ENCODE measurements at regions not wholly inside any gene's neighbourhood (a gene's known extent, or its start where the extent isn't known, plus 50 kb on each side); places are given as distances from the start of the nearest gene placed in this dataset.

DNA sequence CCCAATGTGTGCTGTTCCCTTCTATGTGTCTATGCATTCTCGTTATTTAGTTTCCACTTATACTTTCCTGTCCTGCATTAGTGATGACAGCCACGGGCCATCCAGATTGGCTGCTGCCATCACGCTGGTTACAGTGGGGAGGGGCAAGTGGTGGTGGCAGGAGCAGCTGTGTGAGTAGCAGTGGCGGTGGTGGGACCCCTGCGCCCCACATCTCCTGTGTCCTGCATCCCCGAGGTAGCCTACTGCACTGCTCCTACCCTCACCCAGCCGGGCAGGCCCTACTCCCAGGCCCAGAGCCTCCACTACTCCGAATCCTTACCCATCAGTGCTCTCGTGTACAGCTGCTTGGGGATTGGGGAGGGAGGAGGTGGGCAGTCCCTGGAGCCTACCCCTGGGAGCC is 798.7 kb upstream of the AGA start:
- no peak overlapping the region for H2AFZ ChIP-seq (ENCODE audit: low read length, unreplicated experiment)
- H3K79me2 ChIP-seq (ENCODE audit: control insufficient read depth, insufficient read depth, low read length, unreplicated experiment): no peaks in the 10 kb centered on the region
- H3K27me3 ChIP-seq (ENCODE audit: insufficient read depth, low read length): no peaks in the 10 kb centered on the region
- no peak overlapping the region for H3K27ac ChIP-seq (ENCODE audit: low read depth, low read length)
- no peak overlapping the region for H3K4me3 ChIP-seq (ENCODE audit: low read depth, low read length)
- H3K4me1 ChIP-seq (ENCODE audit: control insufficient read depth, insufficient read depth, low read length, unreplicated experiment): no peaks in the 10 kb centered on the region
- no peaks in the 10 kb centered on the region for H3K36me3 ChIP-seq (ENCODE audit: insufficient read depth, low read length)

DNA sequence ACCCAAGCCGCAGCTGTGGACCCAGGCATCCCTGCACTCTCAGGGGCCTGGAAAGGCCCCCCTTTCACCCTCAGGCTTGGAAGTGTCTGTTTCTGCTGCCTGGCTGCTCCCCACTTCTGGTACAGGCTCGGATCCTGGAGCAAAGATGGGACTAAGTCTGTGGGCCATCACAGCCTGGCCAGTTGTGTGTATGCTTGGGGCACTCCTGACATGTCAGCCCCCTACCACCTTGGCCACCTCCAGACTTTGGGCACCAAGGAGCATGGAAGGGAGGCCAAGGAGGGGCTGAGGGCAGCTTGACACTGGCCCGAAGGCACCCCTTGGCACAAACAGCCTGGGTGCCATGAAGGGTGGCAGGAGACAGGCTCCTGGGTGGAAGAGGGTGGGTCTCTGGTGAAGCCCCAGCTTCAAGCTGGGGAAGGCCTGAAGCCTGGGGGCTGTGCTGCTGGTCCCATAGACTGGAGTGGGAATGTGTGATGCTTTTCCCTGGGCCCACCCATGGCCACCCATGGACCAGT is 799.4 kb upstream of the AGA start:
- H3K4me1 ChIP-seq (ENCODE audit: control insufficient read depth, insufficient read depth, low read length, unreplicated experiment): no peaks in the 10 kb centered on the region
- no peak overlapping the region for H3K4me3 ChIP-seq (ENCODE audit: low read depth, low read length)
- H3K27me3 ChIP-seq (ENCODE audit: insufficient read depth, low read length): no peaks in the 10 kb centered on the region
- no peak overlapping the region for H3K27ac ChIP-seq (ENCODE audit: low read depth, low read length)
- H2AFZ ChIP-seq (ENCODE audit: low read length, unreplicated experiment): no peak overlapping the region
- H3K79me2 ChIP-seq (ENCODE audit: control insufficient read depth, insufficient read depth, low read length, unreplicated experiment): no peaks in the 10 kb centered on the region
- no peaks in the 10 kb centered on the region for H3K36me3 ChIP-seq (ENCODE audit: insufficient read depth, low read length)

DNA sequence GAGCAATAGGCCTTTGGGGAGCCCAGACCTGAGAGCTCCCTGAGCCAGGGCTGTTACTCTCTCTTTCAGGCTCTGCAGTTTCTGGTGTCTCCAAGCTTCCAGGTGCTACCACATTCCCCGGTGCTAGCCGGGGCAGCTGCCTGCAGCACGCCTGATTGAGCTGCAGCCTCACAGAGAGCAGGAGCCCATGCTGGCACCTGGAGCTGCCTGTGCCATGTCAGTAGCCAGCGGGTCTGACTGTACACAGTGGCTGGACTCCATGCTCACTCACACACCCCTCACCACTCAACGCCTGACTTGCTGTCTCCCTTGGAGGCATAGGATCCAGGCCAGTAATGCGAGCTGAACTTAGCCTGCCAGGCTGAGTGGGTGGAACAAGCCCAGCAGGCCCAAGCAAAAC is 800.4 kb upstream of the AGA start:
- H3K79me2 ChIP-seq (ENCODE audit: control insufficient read depth, insufficient read depth, low read length, unreplicated experiment): no peaks in the 10 kb centered on the region
- H3K4me3 ChIP-seq (ENCODE audit: low read depth, low read length): no peak overlapping the region
- H3K27me3 ChIP-seq (ENCODE audit: insufficient read depth, low read length): no peaks in the 10 kb centered on the region
- H3K27ac ChIP-seq (ENCODE audit: low read depth, low read length): no peak overlapping the region
- H2AFZ ChIP-seq (ENCODE audit: low read length, unreplicated experiment): no peak overlapping the region
- H3K4me1 ChIP-seq (ENCODE audit: control insufficient read depth, insufficient read depth, low read length, unreplicated experiment): no peaks in the 10 kb centered on the region
- H3K36me3 ChIP-seq (ENCODE audit: insufficient read depth, low read length): no peaks in the 10 kb centered on the region

DNA sequence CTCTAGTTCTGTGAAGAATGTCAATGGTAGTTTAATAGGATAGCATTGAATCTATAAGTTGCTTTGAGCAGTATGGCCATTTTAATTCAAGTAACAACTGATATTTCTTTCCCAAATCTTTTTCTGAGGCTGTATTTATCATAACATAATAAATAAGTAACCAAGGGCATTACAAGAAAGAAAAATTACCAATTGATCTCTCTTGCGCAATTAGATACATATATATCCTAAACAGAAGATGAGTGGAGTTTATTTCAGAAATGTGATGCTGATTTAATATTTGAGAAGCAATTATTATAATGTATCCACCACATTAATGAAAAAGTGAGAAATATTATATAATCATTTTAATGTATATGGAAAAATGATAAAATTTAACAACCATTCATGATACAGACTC is 802.5 kb upstream of the AGA start:
- Histone ChIP-seq H3K27me3 (ENCODE audit: insufficient read depth, low read length) (no peaks in the 10 kb centered on the region), H3K36me3 (ENCODE audit: insufficient read depth, low read length) (no peaks in the 10 kb centered on the region), H3K79me2 (ENCODE audit: control insufficient read depth, insufficient read depth, low read length, unreplicated experiment) (no peaks in the 10 kb centered on the region), H3K27ac (ENCODE audit: low read depth, low read length) (no peak overlapping the region), H3K4me3 (ENCODE audit: low read depth, low read length) (no peak overlapping the region), H3K4me1 (ENCODE audit: control insufficient read depth, insufficient read depth, low read length, unreplicated experiment) (no peaks in the 10 kb centered on the region), H2AFZ (ENCODE audit: low read length, unreplicated experiment) (no peak overlapping the region)

DNA sequence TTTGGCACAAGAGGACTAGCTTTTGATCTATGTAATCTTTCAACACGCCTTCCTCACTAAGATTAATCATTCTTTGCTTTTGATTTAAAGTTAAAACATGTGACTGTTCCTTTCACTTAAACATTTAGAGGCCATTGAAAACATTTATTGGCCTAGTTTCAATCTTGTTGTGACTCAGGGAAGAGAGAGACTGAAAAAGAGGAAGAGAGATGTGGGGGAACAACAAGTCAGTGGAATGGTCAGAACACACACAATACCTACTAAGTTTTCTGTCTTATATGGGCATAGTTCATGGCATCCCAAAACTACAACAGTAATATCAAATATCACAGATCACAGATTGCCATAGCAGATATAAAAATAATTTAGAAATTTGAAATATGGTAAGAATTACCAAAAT is 812.9 kb upstream of the AGA start:
- H3K27ac ChIP-seq (ENCODE audit: low read depth, low read length): no peak overlapping the region
- H3K27me3 ChIP-seq (ENCODE audit: insufficient read depth, low read length): no peaks in the 10 kb centered on the region
- no peak overlapping the region for H3K4me3 ChIP-seq (ENCODE audit: low read depth, low read length)
- no peak overlapping the region for H2AFZ ChIP-seq (ENCODE audit: low read length, unreplicated experiment)
- H3K36me3 ChIP-seq (ENCODE audit: insufficient read depth, low read length): no peaks in the 10 kb centered on the region
- H3K4me1 ChIP-seq (ENCODE audit: control insufficient read depth, insufficient read depth, low read length, unreplicated experiment): no peaks in the 10 kb centered on the region
- no peaks in the 10 kb centered on the region for H3K79me2 ChIP-seq (ENCODE audit: control insufficient read depth, insufficient read depth, low read length, unreplicated experiment)

DNA sequence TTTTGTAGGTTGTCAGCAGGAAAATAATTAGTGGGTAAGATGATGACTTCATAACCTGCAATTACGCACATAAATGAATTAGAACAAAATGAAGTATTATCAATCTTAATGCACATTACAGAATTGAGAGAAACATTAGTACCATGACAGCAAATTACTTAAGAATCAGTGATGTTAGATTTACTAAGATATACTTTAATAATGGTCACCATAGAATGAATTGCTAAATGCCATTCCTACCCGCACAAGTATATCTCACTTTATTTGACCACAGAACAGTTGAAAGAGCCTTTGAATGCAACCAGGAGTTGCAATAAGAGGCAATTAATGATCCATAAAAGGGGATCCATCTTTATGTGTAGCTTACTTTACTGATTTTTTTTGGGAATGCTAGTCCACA is 816.4 kb upstream of the AGA start:
- H3K36me3 ChIP-seq (ENCODE audit: insufficient read depth, low read length): no peaks in the 10 kb centered on the region
- no peaks in the 10 kb centered on the region for H3K27me3 ChIP-seq (ENCODE audit: insufficient read depth, low read length)
- no peaks in the 10 kb centered on the region for H3K4me1 ChIP-seq (ENCODE audit: control insufficient read depth, insufficient read depth, low read length, unreplicated experiment)
- no peak overlapping the region for H3K27ac ChIP-seq (ENCODE audit: low read depth, low read length)
- no peak overlapping the region for H3K4me3 ChIP-seq (ENCODE audit: low read depth, low read length)
- no peaks in the 10 kb centered on the region for H3K79me2 ChIP-seq (ENCODE audit: control insufficient read depth, insufficient read depth, low read length, unreplicated experiment)
- H2AFZ ChIP-seq (ENCODE audit: low read length, unreplicated experiment): no peak overlapping the region

DNA sequence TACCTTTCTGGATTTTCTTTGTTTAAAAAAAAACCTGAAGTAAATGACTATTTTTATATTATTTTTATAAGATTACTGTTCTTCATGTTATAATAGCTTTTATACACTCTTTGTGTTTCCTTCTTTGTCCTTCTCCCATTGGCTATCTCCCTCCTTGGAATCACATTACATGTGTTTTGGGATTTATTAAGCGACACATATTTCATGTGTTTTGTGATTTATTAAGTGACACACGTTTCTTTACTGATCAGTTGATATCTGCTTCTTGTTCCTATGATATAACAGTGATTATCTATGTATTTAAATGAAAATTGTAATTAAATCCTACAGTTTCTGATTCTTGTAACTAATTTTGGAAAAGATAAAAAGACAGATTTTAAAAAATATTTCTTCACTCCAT is 817.3 kb upstream of the AGA start:
- Histone ChIP-seq H2AFZ (ENCODE audit: low read length, unreplicated experiment) (no peak overlapping the region), H3K4me1 (ENCODE audit: control insufficient read depth, insufficient read depth, low read length, unreplicated experiment) (no peaks in the 10 kb centered on the region), H3K36me3 (ENCODE audit: insufficient read depth, low read length) (no peaks in the 10 kb centered on the region), H3K79me2 (ENCODE audit: control insufficient read depth, insufficient read depth, low read length, unreplicated experiment) (no peaks in the 10 kb centered on the region), H3K27ac (ENCODE audit: low read depth, low read length) (no peak overlapping the region), H3K27me3 (ENCODE audit: insufficient read depth, low read length) (no peaks in the 10 kb centered on the region), H3K4me3 (ENCODE audit: low read depth, low read length) (no peak overlapping the region)

DNA sequence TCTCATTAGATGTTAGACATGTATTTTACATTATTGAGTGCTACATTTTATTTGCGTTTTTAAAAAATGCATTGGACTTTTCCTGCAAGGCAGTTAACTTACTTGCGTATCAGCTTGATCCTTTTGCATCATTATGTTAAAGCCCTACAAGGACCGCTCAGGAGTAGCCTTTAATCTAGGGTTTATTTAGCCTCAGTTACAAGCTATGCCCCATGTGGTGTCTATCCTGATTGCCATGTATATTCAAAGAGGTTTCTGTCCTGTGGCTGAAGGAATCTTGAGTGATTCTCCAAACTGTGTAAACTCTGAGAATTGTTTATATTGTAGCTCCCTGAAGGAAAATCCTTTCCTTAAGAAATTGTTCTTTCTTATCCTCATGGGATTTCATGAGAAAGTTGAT is 821.8 kb upstream of the AGA start:
- Histone ChIP-seq H3K27me3 (ENCODE audit: insufficient read depth, low read length) (no peaks in the 10 kb centered on the region), H3K4me3 (ENCODE audit: low read depth, low read length) (no peak overlapping the region), H3K36me3 (ENCODE audit: insufficient read depth, low read length) (no peaks in the 10 kb centered on the region), H3K4me1 (ENCODE audit: control insufficient read depth, insufficient read depth, low read length, unreplicated experiment) (no peaks in the 10 kb centered on the region), H3K27ac (ENCODE audit: low read depth, low read length) (no peak overlapping the region), H3K79me2 (ENCODE audit: control insufficient read depth, insufficient read depth, low read length, unreplicated experiment) (no peaks in the 10 kb centered on the region), H2AFZ (ENCODE audit: low read length, unreplicated experiment) (no peak overlapping the region)

DNA sequence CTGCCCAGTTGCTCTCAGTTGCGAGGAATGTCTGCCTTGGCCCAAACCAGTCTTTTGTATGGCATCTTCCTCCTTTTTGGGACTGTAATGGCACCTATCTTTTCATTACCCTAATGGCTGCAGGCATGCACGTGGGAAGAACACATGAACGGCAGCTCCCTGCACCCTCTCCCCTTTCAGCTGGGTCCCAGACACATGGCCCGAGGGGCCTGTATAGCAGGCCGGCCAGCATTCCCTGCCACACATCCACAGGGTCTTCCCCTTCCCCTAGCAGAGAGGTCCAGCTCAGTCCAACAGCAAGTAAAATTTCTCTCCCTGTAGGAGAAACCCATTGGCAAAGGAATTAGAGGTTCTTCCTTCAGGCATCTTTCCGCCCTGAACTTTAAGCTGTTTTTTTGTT is 829.1 kb upstream of the AGA start:
- Histone ChIP-seq H3K79me2 (ENCODE audit: control insufficient read depth, insufficient read depth, low read length, unreplicated experiment) (no peaks in the 10 kb centered on the region), H3K4me1 (ENCODE audit: control insufficient read depth, insufficient read depth, low read length, unreplicated experiment) (no peaks in the 10 kb centered on the region), H2AFZ (ENCODE audit: low read length, unreplicated experiment) (no peak overlapping the region), H3K27ac (ENCODE audit: low read depth, low read length) (no peak overlapping the region), H3K4me3 (ENCODE audit: low read depth, low read length) (no peak overlapping the region), H3K36me3 (ENCODE audit: insufficient read depth, low read length) (no peaks in the 10 kb centered on the region), H3K27me3 (ENCODE audit: insufficient read depth, low read length) (no peaks in the 10 kb centered on the region)

DNA sequence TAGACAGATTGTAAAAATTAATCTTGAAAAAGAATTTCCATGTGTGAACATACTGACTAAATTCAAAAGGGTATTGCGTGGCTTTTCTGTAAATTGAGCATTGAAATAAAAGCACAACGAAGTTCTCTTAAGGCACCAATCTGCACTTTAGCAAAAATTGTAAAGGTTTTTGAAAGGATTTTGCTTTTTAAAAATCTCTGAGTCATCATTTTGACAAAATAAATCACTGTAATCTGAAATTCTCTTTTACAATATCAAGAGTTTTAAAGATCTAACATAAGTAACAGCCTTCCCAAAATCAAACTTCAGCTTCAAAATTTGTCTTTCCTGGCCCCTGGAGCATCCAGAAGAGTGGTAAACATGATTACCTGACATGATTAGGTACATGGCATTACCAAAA is 830.9 kb upstream of the AGA start:
- H3K4me3 ChIP-seq (ENCODE audit: low read depth, low read length): no peak overlapping the region
- H3K36me3 ChIP-seq (ENCODE audit: insufficient read depth, low read length): no peaks in the 10 kb centered on the region
- H3K4me1 ChIP-seq (ENCODE audit: control insufficient read depth, insufficient read depth, low read length, unreplicated experiment): no peaks in the 10 kb centered on the region
- no peak overlapping the region for H2AFZ ChIP-seq (ENCODE audit: low read length, unreplicated experiment)
- H3K27me3 ChIP-seq (ENCODE audit: insufficient read depth, low read length): no peaks in the 10 kb centered on the region
- H3K27ac ChIP-seq (ENCODE audit: low read depth, low read length): no peak overlapping the region
- H3K79me2 ChIP-seq (ENCODE audit: control insufficient read depth, insufficient read depth, low read length, unreplicated experiment): no peaks in the 10 kb centered on the region

DNA sequence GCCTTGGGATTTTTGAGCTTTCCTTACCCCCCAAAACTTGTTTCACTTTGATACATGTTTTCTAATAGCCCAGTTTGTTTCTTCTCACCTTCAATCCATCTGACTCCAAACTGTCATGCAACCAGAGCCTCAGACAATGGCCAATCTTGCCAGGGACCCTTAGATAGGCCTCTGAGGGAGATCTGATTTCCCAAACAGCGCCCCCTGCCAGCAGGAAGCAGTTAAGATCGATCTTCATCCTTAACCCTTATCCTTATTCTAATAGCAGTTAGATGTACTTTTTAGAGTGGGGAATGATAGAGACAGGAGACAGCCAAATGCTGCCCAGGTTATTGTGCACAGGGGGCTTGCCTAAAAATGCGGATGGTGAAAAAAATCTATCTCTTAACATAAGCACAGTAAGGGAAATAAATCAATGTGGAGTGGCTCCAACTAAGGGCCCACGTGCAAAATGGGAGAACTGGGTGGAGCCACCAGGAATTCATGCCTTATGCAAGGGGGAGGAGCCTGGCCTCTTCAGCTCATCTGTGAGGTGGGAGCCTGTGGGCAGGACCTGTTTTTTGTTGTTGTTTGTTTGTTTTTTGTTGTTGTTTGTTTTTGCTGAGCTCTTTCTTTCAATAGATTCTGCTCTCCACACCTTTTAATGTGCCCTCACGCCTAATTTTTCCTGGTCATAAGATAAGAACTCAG is 833.6 kb upstream of the AGA start:
- Histone ChIP-seq H3K4me1 (ENCODE audit: control insufficient read depth, insufficient read depth, low read length, unreplicated experiment) (no peaks in the 10 kb centered on the region), H3K36me3 (ENCODE audit: insufficient read depth, low read length) (no peaks in the 10 kb centered on the region), H2AFZ (ENCODE audit: low read length, unreplicated experiment) (no peak overlapping the region), H3K79me2 (ENCODE audit: control insufficient read depth, insufficient read depth, low read length, unreplicated experiment) (no peaks in the 10 kb centered on the region), H3K27ac (ENCODE audit: low read depth, low read length) (no peak overlapping the region), H3K4me3 (ENCODE audit: low read depth, low read length) (no peak overlapping the region), H3K27me3 (ENCODE audit: insufficient read depth, low read length) (no peaks in the 10 kb centered on the region)
